Adrenal gland (tissue), 9 donors: ENCODE measurements at regions not wholly inside any gene's neighbourhood (a gene's known extent, or its start where the extent isn't known, plus 50 kb on each side); places are given as distances from the start of the nearest gene placed in this dataset.

Source experiments
- DNase-seq, 7 donors: peaks; one replicate each; pipeline ENCODE4 v3.0.0-alpha.2; 2019 to 2020
- H3K27ac ChIP-seq, 5 donors: fragments of 200-600 bp; sonication (generic) in 4 of 5; 1 replicate in 3 of 5; 2 replicates in 2 of 5; pipeline versions ENCODE4 v1.5.1 to v1.8.0; 2016 to 2020; ENCODE audit warnings: mild to moderate bottlenecking in 1 of 5
- H3K27me3 ChIP-seq: fragments of 200-600 bp; 2 replicates; pipeline ENCODE4 v1.8.0; 2021
- H3K36me3 ChIP-seq, 2 donors: fragments of 200-600 bp; replicated peaks in 1 of 2; 1 replicate in 1 of 2; 2 replicates in 1 of 2; pipeline versions ENCODE4 v1.5.1 to v1.8.0; 2018 to 2022
- H3K4me1 ChIP-seq, 2 donors: fragments of 200-600 bp; replicated peaks in 1 of 2; 1 replicate in 1 of 2; 2 replicates in 1 of 2; pipeline versions ENCODE4 v1.5.1 to v1.8.0; 2018 to 2021
- H3K4me3 ChIP-seq, 4 donors: fragments of 200-600 bp; sonication (generic) in 3 of 4; one replicate each; pipeline ENCODE4 v1.5.1; 2016 to 2018
- H3K9me3 ChIP-seq, 3 donors: fragments of 200-600 bp; sonication (generic) in 1 of 3; replicated peaks in 1 of 3; 1 replicate in 2 of 3; 2 replicates in 1 of 3; pipeline versions ENCODE4 v1.5.1 to v1.8.0; 2016 to 2021
- POLR2A ChIP-seq, 2 donors: fragments of 450-650 bp; IDR thresholded peaks; one replicate each; pipeline ENCODE4 v1.6.1; 2017; ENCODE audit warnings: antibody characterized with exemption in 2 of 2, mild to moderate bottlenecking in 2 of 2, moderate library complexity in 1 of 2
- WGBS, 4 donors: extraction: QIAGEN DNeasy Blood & Tissue Kit in 2 of 4; methylation state at CpG; one replicate each; pipeline versions ENCODE4 v1.1.5 to v1.1.7; 2013 to 2017; 5-methylcytosine and 5-hydroxymethylcytosine counted together
- intact Hi-C, 2 donors: fragments of 100-400 bp; cut with DNase I; formaldehyde crosslinking; loops; one replicate each; pipeline versions ENCODE4 v1.14.1 to v1.15.0; 2022 to 2023
- TF ChIP-seq, protein P1 (sequence below), 6 experiments: fragments of 450-650 bp in 4 of 6; fragments of 200-600 bp in 2 of 6; sonication (generic) in 1 of 6; IDR thresholded peaks; 1 replicate in 5 of 6; 2 replicates in 1 of 6; pipeline versions ENCODE4 v1.5.1 to v1.8.0; 2016 to 2021; ENCODE audit warnings: antibody characterized with exemption in 6 of 6, mild to moderate bottlenecking in 2 of 6, moderate library complexity in 1 of 6
- donor health status: healthy with polysubstance abuse.
- donor health status: Bipolar disorder and iron deficiency.
- donor health status: DM: yes; HTN: yes; CAD: no.
- donor health status: DM: no; HTN: no; CAD: no.
- donor health status: DM: no; HTN: no; CAD: no.

DNA sequence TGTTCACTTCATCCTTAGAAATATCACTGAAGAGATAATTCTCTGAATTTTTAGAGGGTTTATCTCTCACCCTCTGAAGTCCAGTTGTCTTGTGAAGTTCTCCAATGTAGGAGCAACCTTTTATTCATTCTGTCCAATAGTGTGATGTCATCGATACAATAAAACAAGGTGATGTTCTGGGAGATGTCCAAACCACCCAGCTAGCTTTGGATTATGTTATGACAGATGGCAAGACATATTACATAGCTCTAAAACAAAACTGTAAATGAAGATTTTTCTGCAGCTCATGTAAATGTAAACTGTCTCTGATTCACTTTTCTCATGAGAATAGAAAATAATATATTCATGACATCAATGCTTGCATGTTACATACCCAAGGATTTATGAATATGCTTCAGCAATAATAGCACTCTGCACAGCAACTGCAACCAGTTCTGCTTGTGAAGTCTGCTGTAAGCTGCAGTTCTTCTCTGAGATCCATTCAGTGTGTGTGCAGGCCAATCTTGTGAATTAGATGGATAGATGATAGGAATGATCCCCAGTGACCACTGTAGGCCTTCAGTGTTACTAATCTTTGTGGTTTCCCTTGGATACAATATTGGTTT lies 172.6 kb upstream of the CDH12 start:
- WGBS, 4 donors = 68 to 89% (median 85%) methylated on average over 1 of the region's 1 CpG
- intact Hi-C loops = no loop called here
- Histone ChIP-seq H3K9me3 (no peaks in the 10 kb centered on the region), H3K27ac (no peak overlapping the region), H3K36me3 (no peaks in the 10 kb centered on the region), H3K4me3 (no peak overlapping the region), H3K4me1 (no peaks in the 10 kb centered on the region), H3K27me3 (no peaks in the 10 kb centered on the region)
- DNase-seq = no peak
- TF ChIP-seq, protein P1, sequence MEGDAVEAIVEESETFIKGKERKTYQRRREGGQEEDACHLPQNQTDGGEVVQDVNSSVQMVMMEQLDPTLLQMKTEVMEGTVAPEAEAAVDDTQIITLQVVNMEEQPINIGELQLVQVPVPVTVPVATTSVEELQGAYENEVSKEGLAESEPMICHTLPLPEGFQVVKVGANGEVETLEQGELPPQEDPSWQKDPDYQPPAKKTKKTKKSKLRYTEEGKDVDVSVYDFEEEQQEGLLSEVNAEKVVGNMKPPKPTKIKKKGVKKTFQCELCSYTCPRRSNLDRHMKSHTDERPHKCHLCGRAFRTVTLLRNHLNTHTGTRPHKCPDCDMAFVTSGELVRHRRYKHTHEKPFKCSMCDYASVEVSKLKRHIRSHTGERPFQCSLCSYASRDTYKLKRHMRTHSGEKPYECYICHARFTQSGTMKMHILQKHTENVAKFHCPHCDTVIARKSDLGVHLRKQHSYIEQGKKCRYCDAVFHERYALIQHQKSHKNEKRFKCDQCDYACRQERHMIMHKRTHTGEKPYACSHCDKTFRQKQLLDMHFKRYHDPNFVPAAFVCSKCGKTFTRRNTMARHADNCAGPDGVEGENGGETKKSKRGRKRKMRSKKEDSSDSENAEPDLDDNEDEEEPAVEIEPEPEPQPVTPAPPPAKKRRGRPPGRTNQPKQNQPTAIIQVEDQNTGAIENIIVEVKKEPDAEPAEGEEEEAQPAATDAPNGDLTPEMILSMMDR (IDR thresholded peaks at IDR 0.05) = no peak
- no peak for TF ChIP-seq POLR2A (IDR thresholded peaks at IDR 0.05)

DNA sequence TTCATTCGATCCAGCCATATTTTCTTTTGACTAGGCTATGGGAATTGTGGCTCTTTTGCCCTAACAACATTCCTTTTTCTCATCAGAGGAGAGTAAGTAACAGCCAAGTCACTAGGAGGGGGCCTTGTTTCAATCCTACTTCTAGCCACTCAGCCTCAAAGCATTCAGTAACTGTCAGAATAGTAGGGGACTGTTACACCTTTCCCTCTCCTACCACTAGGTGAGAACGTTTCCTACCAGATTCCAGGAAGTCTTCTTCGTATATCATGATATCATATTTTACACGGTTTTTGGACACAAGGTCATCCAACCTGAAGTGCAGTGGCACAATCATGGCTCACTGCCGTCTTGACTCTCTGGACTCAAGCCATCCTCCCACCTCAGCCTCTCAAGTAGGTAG lies 171.3 kb upstream of the CDH12 start:
- 59 to 66% (median 62%) methylated on average over 5 of the region's 5 CpGs for WGBS, 4 donors
- Histone ChIP-seq H3K36me3 (no peaks in the 10 kb centered on the region), H3K9me3 (no peaks in the 10 kb centered on the region), H3K4me1 (no peaks in the 10 kb centered on the region), H3K27ac (no peak overlapping the region), H3K4me3 (no peak overlapping the region), H3K27me3 (no peaks in the 10 kb centered on the region)
- no peak for DNase-seq
- TF ChIP-seq POLR2A (IDR thresholded peaks at IDR 0.05) = no peak
- TF ChIP-seq, protein P1 (IDR thresholded peaks at IDR 0.05) = no peak
- intact Hi-C loops = no loop called here

DNA sequence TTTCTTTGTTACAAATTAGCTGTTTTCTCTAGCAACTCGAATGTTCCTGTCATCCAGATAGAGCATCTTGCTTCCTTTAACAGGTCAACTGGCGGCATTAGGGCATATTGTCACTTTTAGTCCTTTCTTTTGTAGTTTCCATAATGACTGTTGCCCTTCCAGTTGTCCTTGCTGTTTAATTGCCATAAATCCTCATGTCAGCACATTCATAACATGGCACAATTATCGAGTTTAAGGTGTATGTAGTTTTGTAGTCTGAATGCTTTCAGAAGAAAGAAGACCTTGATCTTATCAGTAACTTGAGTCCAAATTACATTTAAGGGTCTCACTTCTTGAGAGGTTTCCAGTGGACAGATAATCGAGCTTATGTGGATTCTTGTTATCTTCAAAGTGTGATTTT lies 161.7 kb upstream of the CDH12 start:
- intact Hi-C loops = no loop called here
- TF ChIP-seq, protein P1 (IDR thresholded peaks at IDR 0.05) = no peak
- no peak for TF ChIP-seq POLR2A (IDR thresholded peaks at IDR 0.05)
- no peaks in the 10 kb centered on the region for H3K36me3 ChIP-seq
- H3K4me1 ChIP-seq = no peaks in the 10 kb centered on the region
- DNase-seq = no peak
- 56 to 67% (median 62%) methylated on average over 4 of the region's 4 CpGs for WGBS, 4 donors
- H3K27ac ChIP-seq = no peak overlapping the region
- no peaks in the 10 kb centered on the region for H3K27me3 ChIP-seq
- H3K4me3 ChIP-seq = no peak overlapping the region
- H3K9me3 ChIP-seq = no peaks in the 10 kb centered on the region

DNA sequence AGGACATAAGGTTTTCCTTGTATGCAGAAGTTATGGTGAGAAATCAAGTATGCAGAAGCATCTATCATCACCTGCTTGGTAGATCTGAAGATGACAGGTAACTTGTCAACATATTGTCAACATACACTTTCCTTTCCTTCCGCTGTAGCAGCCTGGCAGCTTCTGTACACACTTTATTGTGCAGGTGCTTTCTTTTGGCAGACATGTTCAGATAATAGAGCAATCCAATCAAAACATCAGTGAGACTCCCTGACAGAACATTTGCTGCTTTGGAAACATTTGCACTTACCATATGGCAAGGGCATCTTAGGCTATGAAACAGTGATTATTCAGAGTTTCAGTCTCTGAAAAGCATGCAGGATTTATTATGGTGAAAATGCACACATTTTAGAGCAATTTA lies 161.1 kb upstream of the CDH12 start:
- no peak for DNase-seq
- Histone ChIP-seq H3K4me3 (peak overlapping the region in 1 of 4 donors; percentile 62), H3K27ac (no peak overlapping the region), H3K36me3 (no peaks in the 10 kb centered on the region), H3K9me3 (no peaks in the 10 kb centered on the region), H3K4me1 (no peaks in the 10 kb centered on the region), H3K27me3 (no peaks in the 10 kb centered on the region)
- 72 to 81% (median 76%) methylated on average over 1 of the region's 1 CpG for WGBS, 4 donors
- intact Hi-C loops = no loop called here
- TF ChIP-seq POLR2A (IDR thresholded peaks at IDR 0.05) = no peak
- TF ChIP-seq, protein P1 (IDR thresholded peaks at IDR 0.05) = no peak
